ENCODE measurements at regions not wholly inside any gene's neighbourhood (a gene's known extent, or its start where the extent isn't known, plus 50 kb on each side); places are given as distances from the start of the nearest gene placed in this dataset.
A peak's percentile ranks its signal among the peaks of the same experiment; 100 is the strongest.

DNA sequence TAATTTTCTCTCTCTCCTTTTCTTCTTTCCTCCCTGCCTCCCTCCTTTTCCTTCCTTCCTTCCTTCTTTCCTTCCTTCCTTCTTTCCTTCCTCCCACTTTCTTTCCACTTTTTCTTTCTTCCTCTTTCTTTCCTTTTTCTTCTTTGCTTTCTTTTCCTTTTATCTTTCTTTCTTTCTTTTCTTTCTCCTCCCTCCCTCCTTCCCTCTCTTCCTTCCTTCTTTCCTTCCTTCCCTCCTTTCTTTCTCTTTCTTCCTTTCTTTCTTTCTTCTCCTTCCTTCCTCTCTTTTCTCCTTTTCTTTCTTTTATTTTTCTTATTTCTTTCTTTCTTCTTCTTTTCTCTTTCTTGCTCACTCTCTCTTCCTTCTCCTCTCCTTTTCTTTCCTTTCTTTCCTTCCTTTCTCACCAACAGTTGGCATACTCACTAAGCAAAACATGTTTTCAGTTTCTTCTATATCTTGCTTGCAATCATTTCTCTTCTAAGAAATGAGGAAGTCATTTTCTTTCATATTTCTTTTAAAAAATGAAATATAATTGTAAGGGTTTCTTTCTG is 97.1 kb upstream of the MAF start:
- H3K27ac ChIP-seq (ENCODE audit: low read depth in 1 of 3, low read length in 2 of 3) = no peak overlapping the region
- no peaks in the 10 kb centered on the region for H3K27me3 ChIP-seq (ENCODE audit: control insufficient read depth in 3 of 3, insufficient read depth in 3 of 3, low read length in 3 of 3)
- DNase-seq (no peak), FAIRE-seq (no peak)
- H3K9me3 ChIP-seq (ENCODE audit: control insufficient read depth in 2 of 2, insufficient read depth in 1 of 2, low read depth in 1 of 2, low read length in 1 of 2) = peaks cover 0 to 6% of the 10 kb centered on the region in 2 donors
- H3K4me1 ChIP-seq (ENCODE audit: control insufficient read depth in 3 of 3, insufficient read depth in 2 of 3, low read depth in 1 of 3, low read length in 2 of 3) = no peaks in the 10 kb centered on the region
- H3K4me3 ChIP-seq (ENCODE audit: low read depth in 1 of 3, low read length in 3 of 3) = no peak overlapping the region
- no peaks in the 10 kb centered on the region for H3K36me3 ChIP-seq (ENCODE audit: control insufficient read depth in 3 of 3, insufficient read depth in 2 of 3, low read depth in 1 of 3, low read length in 3 of 3)

- WGBS, 3 donors = 67 to 74% (median 73%) methylated on average over 5 of the region's 5 CpGs
- H3K27me3 ChIP-seq (ENCODE audit: control insufficient read depth in 3 of 3, insufficient read depth in 3 of 3, low read length in 3 of 3) = no peaks in the 10 kb centered on the region
- H3K27ac ChIP-seq (ENCODE audit: low read depth in 1 of 3, low read length in 2 of 3) = no peak overlapping the region
- no peak overlapping the region for H3K4me3 ChIP-seq (ENCODE audit: low read depth in 1 of 3, low read length in 3 of 3)
- H3K4me1 ChIP-seq (ENCODE audit: control insufficient read depth in 3 of 3, insufficient read depth in 2 of 3, low read depth in 1 of 3, low read length in 2 of 3) = no peaks in the 10 kb centered on the region
- H3K36me3 ChIP-seq (ENCODE audit: control insufficient read depth in 3 of 3, insufficient read depth in 2 of 3, low read depth in 1 of 3, low read length in 3 of 3) = no peaks in the 10 kb centered on the region
- no peaks in the 10 kb centered on the region for H3K9me3 ChIP-seq (ENCODE audit: control insufficient read depth in 2 of 2, insufficient read depth in 1 of 2, low read depth in 1 of 2, low read length in 1 of 2)
- FAIRE-seq (no peak), DNase-seq (no peak)
Measured at GRCh38 chr16:79691007-79691406, 90.5 kb upstream of the MAF start.

DNA sequence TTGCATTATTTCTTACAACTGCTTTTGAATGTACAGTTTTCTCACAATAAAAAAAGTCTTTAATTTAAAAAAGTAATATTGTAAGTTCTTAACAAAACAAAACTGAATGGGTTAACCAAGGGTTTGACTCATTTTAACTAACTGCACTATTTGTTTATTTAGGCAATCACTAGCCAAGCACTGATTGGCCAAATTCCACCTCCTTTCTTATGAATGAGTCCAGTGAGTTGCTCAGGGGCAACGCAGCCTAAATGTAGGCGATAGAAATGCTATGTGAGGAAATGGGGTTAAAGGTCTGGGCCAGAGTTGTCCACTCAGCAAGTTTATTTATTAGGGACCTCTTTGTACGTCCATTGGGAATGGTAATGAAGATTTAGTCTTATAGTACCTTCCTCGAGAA is 89.6 kb upstream of the MAF start:
- 67 to 92% (median 85%) methylated on average over 4 of the region's 4 CpGs for WGBS, 3 donors
- no peak for DNase-seq
- FAIRE-seq = no peak
- Histone ChIP-seq H3K36me3 (ENCODE audit: control insufficient read depth in 3 of 3, insufficient read depth in 2 of 3, low read depth in 1 of 3, low read length in 3 of 3) (no peaks in the 10 kb centered on the region), H3K27ac (ENCODE audit: low read depth in 1 of 3, low read length in 2 of 3) (no peak overlapping the region), H3K9me3 (ENCODE audit: control insufficient read depth in 2 of 2, insufficient read depth in 1 of 2, low read depth in 1 of 2, low read length in 1 of 2) (no peaks in the 10 kb centered on the region), H3K4me1 (ENCODE audit: control insufficient read depth in 3 of 3, insufficient read depth in 2 of 3, low read depth in 1 of 3, low read length in 2 of 3) (no peaks in the 10 kb centered on the region), H3K4me3 (ENCODE audit: low read depth in 1 of 3, low read length in 3 of 3) (no peak overlapping the region), H3K27me3 (ENCODE audit: control insufficient read depth in 3 of 3, insufficient read depth in 3 of 3, low read length in 3 of 3) (no peaks in the 10 kb centered on the region)

GRCh38 chr16:79687249-79688130 is 87.0 kb upstream of the MAF start:
- no peaks in the 10 kb centered on the region for H3K4me1 ChIP-seq (ENCODE audit: control insufficient read depth in 3 of 3, insufficient read depth in 2 of 3, low read depth in 1 of 3, low read length in 2 of 3)
- H3K4me3 ChIP-seq (ENCODE audit: low read depth in 1 of 3, low read length in 3 of 3) = no peak overlapping the region
- no peaks in the 10 kb centered on the region for H3K9me3 ChIP-seq (ENCODE audit: control insufficient read depth in 2 of 2, insufficient read depth in 1 of 2, low read depth in 1 of 2, low read length in 1 of 2)
- no peaks in the 10 kb centered on the region for H3K36me3 ChIP-seq (ENCODE audit: control insufficient read depth in 3 of 3, insufficient read depth in 2 of 3, low read depth in 1 of 3, low read length in 3 of 3)
- no peaks in the 10 kb centered on the region for H3K27me3 ChIP-seq (ENCODE audit: control insufficient read depth in 3 of 3, insufficient read depth in 3 of 3, low read length in 3 of 3)
- H3K27ac ChIP-seq (ENCODE audit: low read depth in 1 of 3, low read length in 2 of 3) = no peak overlapping the region
- FAIRE-seq = no peak
- DNase-seq = peak in 1 of 2 donors; percentile 14
- 66 to 83% (median 75%) methylated on average over 6 of the region's 6 CpGs for WGBS, 3 donors

DNA sequence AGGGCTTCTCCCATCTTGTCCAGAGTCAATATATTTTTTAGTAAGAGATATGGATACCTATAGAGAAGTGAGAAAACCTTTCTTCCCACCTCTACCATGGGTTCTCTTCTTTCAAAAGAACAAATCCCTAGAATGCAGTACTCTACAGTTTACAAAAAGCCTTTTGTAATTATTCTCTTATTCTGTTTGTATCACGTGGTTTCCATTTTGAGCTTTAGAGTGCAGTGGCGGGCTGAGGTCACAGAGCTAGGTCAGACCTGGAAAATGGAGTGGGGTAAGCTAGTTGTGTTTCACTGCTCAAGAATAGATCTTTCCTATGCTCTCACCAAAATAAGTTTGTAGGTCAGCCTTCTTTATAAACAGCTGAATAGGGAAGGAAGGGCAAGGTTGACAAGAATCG is 85.3 kb upstream of the MAF start:
- Histone ChIP-seq H3K4me3 (ENCODE audit: low read depth in 1 of 3, low read length in 3 of 3) (no peak overlapping the region), H3K9me3 (ENCODE audit: control insufficient read depth in 2 of 2, insufficient read depth in 1 of 2, low read depth in 1 of 2, low read length in 1 of 2) (no peaks in the 10 kb centered on the region), H3K36me3 (ENCODE audit: control insufficient read depth in 3 of 3, insufficient read depth in 2 of 3, low read depth in 1 of 3, low read length in 3 of 3) (no peaks in the 10 kb centered on the region), H3K27me3 (ENCODE audit: control insufficient read depth in 3 of 3, insufficient read depth in 3 of 3, low read length in 3 of 3) (no peaks in the 10 kb centered on the region), H3K27ac (ENCODE audit: low read depth in 1 of 3, low read length in 2 of 3) (no peak overlapping the region), H3K4me1 (ENCODE audit: control insufficient read depth in 3 of 3, insufficient read depth in 2 of 3, low read depth in 1 of 3, low read length in 2 of 3) (no peaks in the 10 kb centered on the region)
- FAIRE-seq (no peak), DNase-seq (no peak)
- 86 to 92% (median 92%) methylated on average over 3 of the region's 3 CpGs for WGBS, 3 donors

- H3K9me3 ChIP-seq (ENCODE audit: control insufficient read depth in 2 of 2, insufficient read depth in 1 of 2, low read depth in 1 of 2, low read length in 1 of 2) = peaks cover 0 to 2% of the 10 kb centered on the region in 2 donors
- FAIRE-seq (no peak), DNase-seq (no peak)
- H3K4me1 ChIP-seq (ENCODE audit: control insufficient read depth in 3 of 3, insufficient read depth in 2 of 3, low read depth in 1 of 3, low read length in 2 of 3) = no peaks in the 10 kb centered on the region
- H3K27ac ChIP-seq (ENCODE audit: low read depth in 1 of 3, low read length in 2 of 3) = no peak overlapping the region
- no peak overlapping the region for H3K4me3 ChIP-seq (ENCODE audit: low read depth in 1 of 3, low read length in 3 of 3)
- no peaks in the 10 kb centered on the region for H3K27me3 ChIP-seq (ENCODE audit: control insufficient read depth in 3 of 3, insufficient read depth in 3 of 3, low read length in 3 of 3)
- 71 to 85% (median 82%) methylated on average over 1 of the region's 1 CpG for WGBS, 3 donors
- no peaks in the 10 kb centered on the region for H3K36me3 ChIP-seq (ENCODE audit: control insufficient read depth in 3 of 3, insufficient read depth in 2 of 3, low read depth in 1 of 3, low read length in 3 of 3)
Measured at GRCh38 chr16:79679334-79679733, 78.8 kb upstream of the MAF start.

GRCh38 chr16:79677799-79678530 is 77.4 kb upstream of the MAF start:
- WGBS, 3 donors = 64 to 75% (median 64%) methylated on average over 6 of the region's 6 CpGs
- no peaks in the 10 kb centered on the region for H3K27me3 ChIP-seq (ENCODE audit: control insufficient read depth in 3 of 3, insufficient read depth in 3 of 3, low read length in 3 of 3)
- no peaks in the 10 kb centered on the region for H3K4me1 ChIP-seq (ENCODE audit: control insufficient read depth in 3 of 3, insufficient read depth in 2 of 3, low read depth in 1 of 3, low read length in 2 of 3)
- H3K9me3 ChIP-seq (ENCODE audit: control insufficient read depth in 2 of 2, insufficient read depth in 1 of 2, low read depth in 1 of 2, low read length in 1 of 2) = peaks cover 0 to 2% of the 10 kb centered on the region in 2 donors
- no peak overlapping the region for H3K4me3 ChIP-seq (ENCODE audit: low read depth in 1 of 3, low read length in 3 of 3)
- no peak overlapping the region for H3K27ac ChIP-seq (ENCODE audit: low read depth in 1 of 3, low read length in 2 of 3)
- H3K36me3 ChIP-seq (ENCODE audit: control insufficient read depth in 3 of 3, insufficient read depth in 2 of 3, low read depth in 1 of 3, low read length in 3 of 3) = no peaks in the 10 kb centered on the region
- FAIRE-seq (no peak), DNase-seq (no peak)

GRCh38 chr16:79673635-79674034 is 73.1 kb upstream of the MAF start:
- Histone ChIP-seq H3K27me3 (ENCODE audit: control insufficient read depth in 3 of 3, insufficient read depth in 3 of 3, low read length in 3 of 3) (no peaks in the 10 kb centered on the region), H3K4me3 (ENCODE audit: low read depth in 1 of 3, low read length in 3 of 3) (no peak overlapping the region), H3K27ac (ENCODE audit: low read depth in 1 of 3, low read length in 2 of 3) (no peak overlapping the region), H3K4me1 (ENCODE audit: control insufficient read depth in 3 of 3, insufficient read depth in 2 of 3, low read depth in 1 of 3, low read length in 2 of 3) (no peaks in the 10 kb centered on the region), H3K9me3 (ENCODE audit: control insufficient read depth in 2 of 2, insufficient read depth in 1 of 2, low read depth in 1 of 2, low read length in 1 of 2) (peaks cover 0 to 1% of the 10 kb centered on the region in 2 donors), H3K36me3 (ENCODE audit: control insufficient read depth in 3 of 3, insufficient read depth in 2 of 3, low read depth in 1 of 3, low read length in 3 of 3) (no peaks in the 10 kb centered on the region)
- 65 to 87% (median 68%) methylated on average over 3 of the region's 3 CpGs for WGBS, 3 donors
- DNase-seq (no peak), FAIRE-seq (no peak)

Measured in small intestine (tissue), 7 donors.